ENCODE measurements at regions not wholly inside any gene's neighbourhood (a gene's known extent, or its start where the extent isn't known, plus 50 kb on each side); places are given as distances from the start of the nearest gene placed in this dataset.

DNA sequence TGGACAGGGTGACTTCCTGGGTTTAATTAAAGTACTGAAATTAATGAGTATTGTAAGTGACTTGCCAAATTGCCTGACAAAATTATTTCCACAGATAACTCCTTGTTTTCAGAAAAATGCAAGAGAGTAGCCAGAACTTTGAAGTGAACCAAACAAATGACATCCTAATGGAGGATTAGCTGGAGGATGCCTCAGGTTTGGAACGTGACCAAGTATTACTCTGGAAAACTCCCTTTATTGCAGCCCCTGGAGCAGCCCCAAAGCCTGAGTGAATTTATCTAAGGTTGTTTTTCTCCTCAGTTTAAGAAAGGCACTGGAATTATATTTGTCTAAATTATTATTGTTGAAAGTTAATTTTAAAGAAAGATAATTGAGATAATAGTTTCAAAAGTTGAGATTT is 343.6 kb upstream of the MTNR1B start:
- H3K4me2 ChIP-seq (ENCODE audit: low read length): no peak overlapping the region
- no peaks in the 10 kb centered on the region for H3K9me2 ChIP-seq (ENCODE audit: insufficient read depth, low read length)
- no peaks in the 10 kb centered on the region for H3K36me3 ChIP-seq (ENCODE audit: insufficient read depth, low read length)
- peak overlapping the region; percentile 32 for H3K9ac ChIP-seq (ENCODE audit: low read length)
- peaks cover 4% of the 10 kb centered on the region for H3K79me2 ChIP-seq (replicated peaks; ENCODE audit: insufficient read depth, low read length)
- H3K4me3 ChIP-seq (ENCODE audit: low read length): no peak overlapping the region
- H3K9me3 ChIP-seq (ENCODE audit: low read length): no peaks in the 10 kb centered on the region
- TF ChIP-seq, protein P1, sequence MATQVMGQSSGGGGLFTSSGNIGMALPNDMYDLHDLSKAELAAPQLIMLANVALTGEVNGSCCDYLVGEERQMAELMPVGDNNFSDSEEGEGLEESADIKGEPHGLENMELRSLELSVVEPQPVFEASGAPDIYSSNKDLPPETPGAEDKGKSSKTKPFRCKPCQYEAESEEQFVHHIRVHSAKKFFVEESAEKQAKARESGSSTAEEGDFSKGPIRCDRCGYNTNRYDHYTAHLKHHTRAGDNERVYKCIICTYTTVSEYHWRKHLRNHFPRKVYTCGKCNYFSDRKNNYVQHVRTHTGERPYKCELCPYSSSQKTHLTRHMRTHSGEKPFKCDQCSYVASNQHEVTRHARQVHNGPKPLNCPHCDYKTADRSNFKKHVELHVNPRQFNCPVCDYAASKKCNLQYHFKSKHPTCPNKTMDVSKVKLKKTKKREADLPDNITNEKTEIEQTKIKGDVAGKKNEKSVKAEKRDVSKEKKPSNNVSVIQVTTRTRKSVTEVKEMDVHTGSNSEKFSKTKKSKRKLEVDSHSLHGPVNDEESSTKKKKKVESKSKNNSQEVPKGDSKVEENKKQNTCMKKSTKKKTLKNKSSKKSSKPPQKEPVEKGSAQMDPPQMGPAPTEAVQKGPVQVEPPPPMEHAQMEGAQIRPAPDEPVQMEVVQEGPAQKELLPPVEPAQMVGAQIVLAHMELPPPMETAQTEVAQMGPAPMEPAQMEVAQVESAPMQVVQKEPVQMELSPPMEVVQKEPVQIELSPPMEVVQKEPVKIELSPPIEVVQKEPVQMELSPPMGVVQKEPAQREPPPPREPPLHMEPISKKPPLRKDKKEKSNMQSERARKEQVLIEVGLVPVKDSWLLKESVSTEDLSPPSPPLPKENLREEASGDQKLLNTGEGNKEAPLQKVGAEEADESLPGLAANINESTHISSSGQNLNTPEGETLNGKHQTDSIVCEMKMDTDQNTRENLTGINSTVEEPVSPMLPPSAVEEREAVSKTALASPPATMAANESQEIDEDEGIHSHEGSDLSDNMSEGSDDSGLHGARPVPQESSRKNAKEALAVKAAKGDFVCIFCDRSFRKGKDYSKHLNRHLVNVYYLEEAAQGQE (IDR thresholded peaks at IDR 0.05; ENCODE audit: borderline replicate concordance): no peak
- TF ChIP-seq SMC3 (conservative IDR thresholded peaks at IDR 0.05; ENCODE audit: poor library complexity): no peak
- no peak for TF ChIP-seq EZH2 (IDR thresholded peaks at IDR 0.05; ENCODE audit: borderline replicate concordance, insufficient read depth, low read length, poor library complexity, severe bottlenecking)
- TF ChIP-seq MXI1 (conservative IDR thresholded peaks at IDR 0.05; ENCODE audit: poor library complexity, severe bottlenecking): no peak
- no peak for TF ChIP-seq EP300 (conservative IDR thresholded peaks at IDR 0.05; ENCODE audit: poor library complexity, severe bottlenecking)
- no peak for TF ChIP-seq POLR2AphosphoS5 (IDR thresholded peaks at IDR 0.05)
- no peak for TF ChIP-seq RAD21 (conservative IDR thresholded peaks at IDR 0.05)
- TF ChIP-seq, protein P2, sequence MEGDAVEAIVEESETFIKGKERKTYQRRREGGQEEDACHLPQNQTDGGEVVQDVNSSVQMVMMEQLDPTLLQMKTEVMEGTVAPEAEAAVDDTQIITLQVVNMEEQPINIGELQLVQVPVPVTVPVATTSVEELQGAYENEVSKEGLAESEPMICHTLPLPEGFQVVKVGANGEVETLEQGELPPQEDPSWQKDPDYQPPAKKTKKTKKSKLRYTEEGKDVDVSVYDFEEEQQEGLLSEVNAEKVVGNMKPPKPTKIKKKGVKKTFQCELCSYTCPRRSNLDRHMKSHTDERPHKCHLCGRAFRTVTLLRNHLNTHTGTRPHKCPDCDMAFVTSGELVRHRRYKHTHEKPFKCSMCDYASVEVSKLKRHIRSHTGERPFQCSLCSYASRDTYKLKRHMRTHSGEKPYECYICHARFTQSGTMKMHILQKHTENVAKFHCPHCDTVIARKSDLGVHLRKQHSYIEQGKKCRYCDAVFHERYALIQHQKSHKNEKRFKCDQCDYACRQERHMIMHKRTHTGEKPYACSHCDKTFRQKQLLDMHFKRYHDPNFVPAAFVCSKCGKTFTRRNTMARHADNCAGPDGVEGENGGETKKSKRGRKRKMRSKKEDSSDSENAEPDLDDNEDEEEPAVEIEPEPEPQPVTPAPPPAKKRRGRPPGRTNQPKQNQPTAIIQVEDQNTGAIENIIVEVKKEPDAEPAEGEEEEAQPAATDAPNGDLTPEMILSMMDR (IDR thresholded peaks at IDR 0.05; ENCODE audit: poor library complexity, severe bottlenecking): no peak
- no peak for TF ChIP-seq TAF1 (IDR thresholded peaks at IDR 0.05; ENCODE audit: low read depth)
- no peaks in the 10 kb centered on the region for H3K27me3 ChIP-seq (ENCODE audit: insufficient read depth, low read depth, low read length)
- no peaks in the 10 kb centered on the region for H4K20me1 ChIP-seq (ENCODE audit: insufficient read depth)
- no peaks in the 10 kb centered on the region for H3F3A ChIP-seq (ENCODE audit: insufficient read depth, low read length, poor library complexity, severe bottlenecking)
- peak overlapping the region; percentile 96 for H3K27ac ChIP-seq (ENCODE audit: low read length)
- no peak overlapping the region for H2AFZ ChIP-seq (ENCODE audit: low read depth, low read length)

DNA sequence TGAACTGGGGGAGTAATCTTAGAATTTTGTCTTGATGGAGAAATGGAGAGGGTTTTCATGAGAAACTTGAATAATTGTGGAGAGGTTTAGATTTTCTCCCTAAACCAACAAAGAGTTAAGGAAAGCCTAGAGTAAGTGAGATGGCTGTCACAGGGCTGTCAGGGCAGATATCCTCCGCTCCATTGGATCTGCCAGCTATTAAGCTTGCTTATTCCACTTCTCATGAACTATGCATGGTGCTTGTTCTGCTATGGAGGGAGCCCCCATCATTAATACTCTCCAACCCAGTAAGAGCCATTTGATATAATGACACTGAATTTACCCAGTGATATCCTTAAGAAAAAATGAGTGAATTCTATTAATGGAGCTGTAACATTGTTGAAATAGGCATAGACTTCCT is 342.8 kb upstream of the MTNR1B start:
- Histone ChIP-seq H3K9me2 (ENCODE audit: insufficient read depth, low read length) (no peaks in the 10 kb centered on the region), H3K9me3 (ENCODE audit: low read length) (no peaks in the 10 kb centered on the region), H4K20me1 (ENCODE audit: insufficient read depth) (no peaks in the 10 kb centered on the region), H3K36me3 (ENCODE audit: insufficient read depth, low read length) (no peaks in the 10 kb centered on the region), H3K27me3 (ENCODE audit: insufficient read depth, low read depth, low read length) (no peaks in the 10 kb centered on the region), H3F3A (ENCODE audit: insufficient read depth, low read length, poor library complexity, severe bottlenecking) (no peaks in the 10 kb centered on the region), H3K9ac (ENCODE audit: low read length) (peak overlapping the region; percentile 65), H2AFZ (ENCODE audit: low read depth, low read length) (no peak overlapping the region), H3K4me3 (ENCODE audit: low read length) (peak overlapping the region; percentile 30), H3K79me2 (replicated peaks; ENCODE audit: insufficient read depth, low read length) (no peaks in the 10 kb centered on the region), H3K27ac (ENCODE audit: low read length) (peak overlapping the region; percentile 96), H3K4me2 (ENCODE audit: low read length) (peak overlapping the region; percentile 52)
- TF ChIP-seq, protein P1 (IDR thresholded peaks at IDR 0.05; ENCODE audit: borderline replicate concordance): peak; percentile 80
- peak; percentile 92 for TF ChIP-seq EP300 (conservative IDR thresholded peaks at IDR 0.05; ENCODE audit: poor library complexity, severe bottlenecking)
- TF ChIP-seq RAD21 (conservative IDR thresholded peaks at IDR 0.05): peak; percentile 43
- peak; percentile 72 for TF ChIP-seq POLR2AphosphoS5 (IDR thresholded peaks at IDR 0.05)
- no peak for TF ChIP-seq MXI1 (conservative IDR thresholded peaks at IDR 0.05; ENCODE audit: poor library complexity, severe bottlenecking)
- TF ChIP-seq SMC3 (conservative IDR thresholded peaks at IDR 0.05; ENCODE audit: poor library complexity): peak; percentile 38
- TF ChIP-seq TAF1 (IDR thresholded peaks at IDR 0.05; ENCODE audit: low read depth): no peak

Data from neural cell (in vitro differentiated cells).